ENCODE measurements at regions not wholly inside any gene's neighbourhood (a gene's known extent, or its start where the extent isn't known, plus 50 kb on each side); places are given as distances from the start of the nearest gene placed in this dataset.

- H3K36me3 ChIP-seq (replicated peaks in 1 of 2; ENCODE audit: control insufficient read depth in 1 of 2, insufficient read depth in 2 of 2, low read length in 1 of 2), result peaks cover 6 to 41% of the 10 kb centered on the region in 2 experiments
- no peak for DNase-seq
- no peak overlapping the region for H3K4me3 ChIP-seq (ENCODE audit: low read depth in 2 of 2, low read length in 1 of 2)
- WGBS (ENCODE audit: low lambda C conversion rate), result 25% methylated on average over 3 of the region's 3 CpGs
- no peaks in the 10 kb centered on the region for H3K27me3 ChIP-seq (ENCODE audit: insufficient read depth)
- H3K9me2 ChIP-seq, result no peaks in the 10 kb centered on the region
- H3F3A ChIP-seq (replicated peaks; ENCODE audit: insufficient read depth), result peaks cover 90% of the 10 kb centered on the region
- TF ChIP-seq RCOR1 (IDR thresholded peaks at IDR 0.05; ENCODE audit: low read length) (no peak), NRF1 (IDR thresholded peaks at IDR 0.05; ENCODE audit: low read depth, low read length) (no peak), PBX3 (IDR thresholded peaks at IDR 0.05) (no peak), MAX (IDR thresholded peaks at IDR 0.05; ENCODE audit: low read depth) (no peak)
- no peak overlapping the region for H2AFZ ChIP-seq (ENCODE audit: low read depth)
- H3K27ac ChIP-seq (ENCODE audit: low read depth in 2 of 2, low read length in 1 of 2), result peak overlapping the region in 1 of 2 experiments; percentile 98; a peak in 3 of 4 replicates
- peak overlapping the region; percentile 69 for H3K9ac ChIP-seq
- ChIA-PET CTCF (no interaction called here), POLR2A (no interaction called here)
- H3K4me1 ChIP-seq (ENCODE audit: control insufficient read depth in 1 of 2, insufficient read depth in 2 of 2, low read depth in 1 of 2, low read length in 1 of 2), result peaks cover 0 to 77% of the 10 kb centered on the region in 2 experiments; a peak in 3 of 4 replicates
- H3K4me2 ChIP-seq, result 0 out of 2 replicates have a peak overlapping the region, but pooled peaks have one; percentile 9
- H3K79me2 ChIP-seq (ENCODE audit: insufficient read depth), result peaks cover 90% of the 10 kb centered on the region
- no peaks in the 10 kb centered on the region for H3K9me3 ChIP-seq
- no peaks in the 10 kb centered on the region for H4K20me1 ChIP-seq (ENCODE audit: insufficient read depth)
These were observed 210.6 kb upstream of the HMGA2 start for GRCh38 chr12:65613692-65614091.

GRCh38 chr12:65614259-65614889 lies 209.9 kb upstream of the HMGA2 start:
- TF ChIP-seq USF1 (IDR thresholded peaks at IDR 0.05; ENCODE audit: borderline replicate concordance, low read depth) (no peak), FOXM1 (IDR thresholded peaks at IDR 0.05; ENCODE audit: low read depth) (no peak), USF2 (IDR thresholded peaks at IDR 0.05; ENCODE audit: borderline replicate concordance, low read depth, low read length) (no peak), FOXJ3 (CRISPR knock-in tag; IDR thresholded peaks at IDR 0.05) (no peak), TEAD4 (IDR thresholded peaks at IDR 0.05; ENCODE audit: borderline replicate concordance, insufficient read depth) (no peak), SIN3A (IDR thresholded peaks at IDR 0.05; ENCODE audit: borderline replicate concordance, low read depth, low read length) (no peak), EP300 (IDR thresholded peaks at IDR 0.05; ENCODE audit: borderline replicate concordance in 1 of 2, low read depth in 1 of 2, low read length in 1 of 2) (no peak), FOSL2 (IDR thresholded peaks at IDR 0.05; ENCODE audit: borderline replicate concordance, low read depth) (no peak), POLR2AphosphoS5 (IDR thresholded peaks at IDR 0.05; ENCODE audit: low read depth, low read length) (no peak), NRF1 (IDR thresholded peaks at IDR 0.05; ENCODE audit: low read depth, low read length) (no peak), MXI1 (IDR thresholded peaks at IDR 0.05; ENCODE audit: low read depth, low read length) (no peak), MAX (IDR thresholded peaks at IDR 0.05; ENCODE audit: low read depth) (no peak), GABPA (IDR thresholded peaks at IDR 0.05; ENCODE audit: low read depth) (no peak), JUND (IDR thresholded peaks at IDR 0.05) (no peak), SMC3 (IDR thresholded peaks at IDR 0.05; ENCODE audit: low read depth, low read length) (no peak)
- no peaks in the 10 kb centered on the region for H4K20me1 ChIP-seq (ENCODE audit: insufficient read depth)
- H3K4me2 ChIP-seq, result peak overlapping the region; percentile 32; the same call in 1 of the 2 replicates
- ChIA-PET POLR2A (no interaction called here), CTCF (no interaction called here)
- H3K27me3 ChIP-seq (ENCODE audit: insufficient read depth), result no peaks in the 10 kb centered on the region
- peaks cover 0 to 73% of the 10 kb centered on the region in 2 experiments; a peak in 3 of 4 replicates for H3K4me1 ChIP-seq (ENCODE audit: control insufficient read depth in 1 of 2, insufficient read depth in 2 of 2, low read depth in 1 of 2, low read length in 1 of 2)
- 55% methylated on average over 5 of the region's 5 CpGs for WGBS (ENCODE audit: low lambda C conversion rate)
- H2AFZ ChIP-seq (ENCODE audit: low read depth), result no peak overlapping the region
- H3K9ac ChIP-seq, result peak overlapping the region; percentile 58
- H3F3A ChIP-seq (replicated peaks; ENCODE audit: insufficient read depth), result peaks cover 88% of the 10 kb centered on the region
- no peak overlapping the region for H3K4me3 ChIP-seq (ENCODE audit: low read depth in 2 of 2, low read length in 1 of 2)
- H3K27ac ChIP-seq (ENCODE audit: low read depth in 2 of 2, low read length in 1 of 2), result peak overlapping the region; percentile 8 to 98; a peak in 3 of 4 replicates
- DNase-seq, result no peak
- H3K79me2 ChIP-seq (ENCODE audit: insufficient read depth), result peaks cover 93% of the 10 kb centered on the region
- no peaks in the 10 kb centered on the region for H3K9me2 ChIP-seq
- H3K36me3 ChIP-seq (replicated peaks in 1 of 2; ENCODE audit: control insufficient read depth in 1 of 2, insufficient read depth in 2 of 2, low read length in 1 of 2), result peaks cover 6 to 40% of the 10 kb centered on the region in 2 experiments
- no peaks in the 10 kb centered on the region for H3K9me3 ChIP-seq

Measured in SK-N-SH (cell line).